ENCODE measurements at regions not wholly inside any gene's neighbourhood (a gene's known extent, or its start where the extent isn't known, plus 50 kb on each side); places are given as distances from the start of the nearest gene placed in this dataset.
"Not testable (repeated sequence)": the region's sequence is repeated elsewhere in the genome, so short reads cannot be mapped to it uniquely, and the experiment has no call there.

GRCh38 chr16:61460020-61460419 is 576.2 kb downstream of the CDH8 start:
- Mint-ChIP-seq H3K27ac (no peak overlapping the region), H3K4me1 (ENCODE audit: low read depth) (no peaks in the 10 kb centered on the region), H3K9me3 (peaks cover 46% of the 10 kb centered on the region), H3K36me3 (ENCODE audit: low read depth) (no peaks in the 10 kb centered on the region), H3K27me3 (ENCODE audit: insufficient read depth) (no peaks in the 10 kb centered on the region), H3K4me3 (no peak overlapping the region)
- DNase-seq, result no peak
- TF ChIP-seq, protein P1, sequence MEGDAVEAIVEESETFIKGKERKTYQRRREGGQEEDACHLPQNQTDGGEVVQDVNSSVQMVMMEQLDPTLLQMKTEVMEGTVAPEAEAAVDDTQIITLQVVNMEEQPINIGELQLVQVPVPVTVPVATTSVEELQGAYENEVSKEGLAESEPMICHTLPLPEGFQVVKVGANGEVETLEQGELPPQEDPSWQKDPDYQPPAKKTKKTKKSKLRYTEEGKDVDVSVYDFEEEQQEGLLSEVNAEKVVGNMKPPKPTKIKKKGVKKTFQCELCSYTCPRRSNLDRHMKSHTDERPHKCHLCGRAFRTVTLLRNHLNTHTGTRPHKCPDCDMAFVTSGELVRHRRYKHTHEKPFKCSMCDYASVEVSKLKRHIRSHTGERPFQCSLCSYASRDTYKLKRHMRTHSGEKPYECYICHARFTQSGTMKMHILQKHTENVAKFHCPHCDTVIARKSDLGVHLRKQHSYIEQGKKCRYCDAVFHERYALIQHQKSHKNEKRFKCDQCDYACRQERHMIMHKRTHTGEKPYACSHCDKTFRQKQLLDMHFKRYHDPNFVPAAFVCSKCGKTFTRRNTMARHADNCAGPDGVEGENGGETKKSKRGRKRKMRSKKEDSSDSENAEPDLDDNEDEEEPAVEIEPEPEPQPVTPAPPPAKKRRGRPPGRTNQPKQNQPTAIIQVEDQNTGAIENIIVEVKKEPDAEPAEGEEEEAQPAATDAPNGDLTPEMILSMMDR (IDR thresholded peaks at IDR 0.05), result no peak

- Mint-ChIP-seq H3K36me3 (ENCODE audit: low read depth) (no peaks in the 10 kb centered on the region; the same call in 1 of the 2 replicates), H3K9me3 (peaks cover 40% of the 10 kb centered on the region), H3K27me3 (ENCODE audit: insufficient read depth) (no peaks in the 10 kb centered on the region), H3K4me1 (ENCODE audit: low read depth) (no peaks in the 10 kb centered on the region), H3K27ac (no peak overlapping the region), H3K4me3 (no peak overlapping the region)
- TF ChIP-seq, protein P1 (IDR thresholded peaks at IDR 0.05), result no peak
- DNase-seq, result no peak
Observed at GRCh38 chr16:61435346-61435745, 600.9 kb downstream of the CDH8 start.

GRCh38 chr16:61432421-61432820 is 603.8 kb downstream of the CDH8 start:
- H3K9me3 Mint-ChIP-seq, result peaks cover 44% of the 10 kb centered on the region
- H3K36me3 Mint-ChIP-seq (ENCODE audit: low read depth), result no peaks in the 10 kb centered on the region; the same call in 1 of the 2 replicates
- no peak overlapping the region for H3K27ac Mint-ChIP-seq
- TF ChIP-seq, protein P1 (IDR thresholded peaks at IDR 0.05), result no peak
- no peaks in the 10 kb centered on the region for H3K4me1 Mint-ChIP-seq (ENCODE audit: low read depth)
- no peak overlapping the region for H3K4me3 Mint-ChIP-seq
- H3K27me3 Mint-ChIP-seq (ENCODE audit: insufficient read depth), result no peaks in the 10 kb centered on the region
- DNase-seq, result no peak

GRCh38 chr16:61421111-61421510 is 615.1 kb downstream of the CDH8 start:
- H3K27me3 Mint-ChIP-seq (ENCODE audit: insufficient read depth), result no peaks in the 10 kb centered on the region
- H3K4me1 Mint-ChIP-seq (ENCODE audit: low read depth), result no peaks in the 10 kb centered on the region
- H3K9me3 Mint-ChIP-seq, result peaks cover 36% of the 10 kb centered on the region
- no peak overlapping the region for H3K27ac Mint-ChIP-seq
- no peaks in the 10 kb centered on the region; the same call in 1 of the 2 replicates for H3K36me3 Mint-ChIP-seq (ENCODE audit: low read depth)
- TF ChIP-seq, protein P1 (IDR thresholded peaks at IDR 0.05), result no peak
- no peak for DNase-seq
- no peak overlapping the region for H3K4me3 Mint-ChIP-seq

DNA sequence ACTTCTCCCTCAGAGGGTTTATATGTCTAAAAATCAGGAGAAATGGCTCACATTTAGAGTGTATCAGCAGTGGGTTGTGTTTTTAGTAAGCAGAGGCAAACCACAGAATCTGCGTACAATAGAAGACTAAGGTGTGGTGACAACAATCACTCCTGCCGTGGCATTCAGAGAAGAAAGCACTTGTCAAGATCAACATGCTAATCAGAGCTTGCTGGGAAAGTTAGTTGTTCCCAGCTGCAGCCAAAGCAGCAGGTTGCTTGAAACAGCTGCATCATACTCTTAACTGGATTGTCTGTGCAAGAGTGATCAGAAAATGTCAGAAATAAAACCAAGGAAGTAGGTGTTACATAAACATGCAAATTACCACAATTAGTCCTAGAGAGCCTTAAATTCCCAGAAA is 616.4 kb downstream of the CDH8 start:
- H3K4me3 Mint-ChIP-seq, result no peak overlapping the region
- H3K36me3 Mint-ChIP-seq (ENCODE audit: low read depth), result no peaks in the 10 kb centered on the region; the same call in 1 of the 2 replicates
- H3K27me3 Mint-ChIP-seq (ENCODE audit: insufficient read depth), result no peaks in the 10 kb centered on the region
- peaks cover 36% of the 10 kb centered on the region for H3K9me3 Mint-ChIP-seq
- no peak for DNase-seq
- H3K4me1 Mint-ChIP-seq (ENCODE audit: low read depth), result no peaks in the 10 kb centered on the region
- H3K27ac Mint-ChIP-seq, result no peak overlapping the region
- TF ChIP-seq, protein P1 (IDR thresholded peaks at IDR 0.05), result no peak

DNA sequence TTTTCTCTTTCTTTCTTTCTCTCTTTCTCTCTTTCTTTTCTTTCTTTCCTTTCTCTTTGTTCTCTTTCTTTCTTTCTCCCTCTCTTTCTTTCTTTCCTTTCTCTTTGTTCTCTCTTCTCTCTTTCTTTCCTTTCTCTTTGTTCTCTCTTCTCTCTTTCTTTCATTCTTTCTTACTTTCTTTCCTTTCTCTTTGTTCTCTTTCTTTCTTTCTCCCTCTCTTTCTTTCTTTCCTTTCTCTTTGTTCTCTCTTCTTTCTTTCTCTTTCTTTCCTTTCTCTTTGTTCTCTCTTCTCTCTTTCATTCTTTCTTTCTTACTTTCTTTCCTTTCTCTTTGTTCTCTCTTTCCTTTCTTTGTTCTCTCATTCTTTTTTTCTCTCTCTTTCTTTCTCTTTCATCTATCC is 617.4 kb downstream of the CDH8 start:
- not testable (repeated sequence) for H3K27ac Mint-ChIP-seq; DNase-seq; H3K4me1 Mint-ChIP-seq (ENCODE audit: low read depth); H3K27me3 Mint-ChIP-seq (ENCODE audit: insufficient read depth); H3K36me3 Mint-ChIP-seq (ENCODE audit: low read depth); H3K4me3 Mint-ChIP-seq
- H3K9me3 Mint-ChIP-seq, result peaks cover 31% of the 10 kb centered on the region
